22Rv1 (cell line): ENCODE measurements at regions not wholly inside any gene's neighbourhood (a gene's known extent, or its start where the extent isn't known, plus 50 kb on each side); places are given as distances from the start of the nearest gene placed in this dataset.

Source experiments
- CTCF ChIP-seq: fragments of 450-650 bp; IDR thresholded peaks from 2 replicates; pipeline ENCODE4 v1.5.1; 2017; ENCODE audit warnings: mild to moderate bottlenecking
- ZFX ChIP-seq: fragments of 450-650 bp; IDR thresholded peaks from 2 replicates; pipeline ENCODE4 v1.6.1; 2017; ENCODE audit warnings: antibody characterized with exemption, borderline replicate concordance

- no peak for TF ChIP-seq CTCF
- TF ChIP-seq ZFX, result no peak
Observed at GRCh38 chr2:105951384-105951694, 206.6 kb downstream of the NCK2 start.
